HG03135 (cell line): ENCODE measurements at regions not wholly inside any gene's neighbourhood (a gene's known extent, or its start where the extent isn't known, plus 50 kb on each side); places are given as distances from the start of the nearest gene placed in this dataset.

Experiments used
- ATAC-seq: cut with Tn5 transposase; IDR thresholded peaks from one replicate; pipeline ENCODE4 v1.9.1; 2021; ENCODE audit warnings: mild to moderate bottlenecking, moderate library complexity; ENCODE audit not compliant: unreplicated experiment

DNA sequence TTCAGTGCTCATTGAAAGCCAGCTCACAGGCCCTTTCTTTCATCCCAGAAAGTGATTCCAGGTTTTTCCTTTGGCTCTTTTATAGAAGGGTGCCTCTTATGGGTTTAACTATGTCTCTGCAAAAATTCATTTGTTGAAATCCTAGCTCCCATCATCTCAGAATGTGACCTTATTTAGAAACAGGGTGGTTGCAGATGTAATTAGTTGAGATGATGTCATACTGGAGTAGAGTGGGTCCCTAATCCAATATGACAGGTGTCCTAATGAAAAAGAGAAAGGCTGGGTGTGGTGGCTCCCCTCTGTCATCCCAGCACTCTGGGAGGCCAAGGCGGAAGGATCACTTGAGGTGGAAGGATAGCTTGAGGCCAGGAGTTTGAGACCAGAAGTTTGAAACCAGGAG, 64.2 kb upstream of the FAM20A start:
- ATAC-seq, result no peak

DNA sequence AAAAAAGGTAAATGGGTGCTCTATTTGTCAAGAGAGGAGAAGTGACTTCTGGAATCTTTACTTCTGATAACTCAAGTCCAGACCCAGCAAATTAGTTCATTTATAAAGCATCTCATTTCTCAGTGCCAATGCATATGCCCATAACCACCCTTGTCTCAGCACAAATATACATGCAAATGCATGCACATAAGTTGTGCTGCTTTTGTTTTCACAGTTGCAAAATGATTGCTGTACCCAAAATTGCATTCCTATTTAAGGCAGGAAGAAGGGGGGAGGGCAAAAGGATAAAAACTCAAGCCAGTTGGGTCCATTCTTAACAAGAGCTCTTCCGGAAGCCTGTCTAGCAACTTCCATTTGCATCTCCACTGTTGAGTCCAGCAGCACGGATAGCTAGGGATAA, 61.3 kb upstream of the FAM20A start:
- no peak for ATAC-seq

DNA sequence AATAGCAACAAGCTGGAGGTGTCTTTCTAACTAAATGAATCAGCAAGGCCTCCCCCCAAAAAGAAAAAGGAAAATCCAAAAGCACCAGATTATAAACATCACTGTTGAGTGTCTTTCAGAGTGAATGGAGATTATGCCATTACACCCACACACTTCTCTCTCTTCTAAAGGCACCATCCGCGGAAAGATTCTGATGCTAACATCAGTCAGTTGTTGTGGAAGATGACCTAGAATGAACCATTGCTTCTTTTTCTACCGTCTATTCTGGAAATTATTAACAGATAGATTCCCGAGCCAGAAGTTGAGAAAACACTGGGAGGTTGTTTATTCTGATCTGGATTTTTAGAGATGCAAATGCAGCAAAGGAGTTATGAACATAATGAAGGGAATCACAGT, 60.9 kb upstream of the FAM20A start:
- ATAC-seq, result no peak

DNA sequence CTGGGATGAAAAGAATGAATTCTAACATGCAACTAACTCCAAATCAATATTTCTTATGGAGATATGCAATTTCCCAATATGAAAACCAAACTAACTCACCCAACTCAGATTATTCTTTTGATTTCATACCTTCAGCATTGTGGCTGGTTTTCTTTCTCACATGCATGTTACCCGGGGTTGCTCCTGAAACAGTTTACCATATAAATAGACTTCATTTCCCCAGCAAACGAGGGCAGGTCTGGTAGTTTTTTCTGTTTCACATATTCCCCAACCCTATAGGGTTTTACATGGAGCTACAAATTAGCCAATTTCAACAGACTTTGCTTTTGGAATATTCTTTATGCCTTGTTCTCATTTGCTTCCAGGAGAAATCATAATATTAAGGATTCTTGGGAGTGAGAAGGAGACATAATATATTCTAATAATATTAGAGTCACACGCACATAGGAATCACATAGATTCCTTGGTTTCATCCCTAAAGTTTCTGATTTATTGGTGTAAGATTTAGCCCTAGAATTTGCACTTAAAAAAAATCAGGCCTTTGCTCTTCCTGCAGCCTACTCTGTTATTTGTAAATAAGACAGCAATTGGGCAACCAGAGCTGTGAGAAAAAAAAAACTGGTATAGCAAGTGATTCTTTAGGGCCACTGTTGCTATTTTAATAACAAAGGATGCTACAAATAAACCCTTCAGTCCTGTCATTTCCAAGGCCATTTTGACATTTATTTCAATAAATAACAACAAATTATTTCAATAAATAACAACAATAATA, 60.3 kb upstream of the FAM20A start:
- no peak for ATAC-seq

DNA sequence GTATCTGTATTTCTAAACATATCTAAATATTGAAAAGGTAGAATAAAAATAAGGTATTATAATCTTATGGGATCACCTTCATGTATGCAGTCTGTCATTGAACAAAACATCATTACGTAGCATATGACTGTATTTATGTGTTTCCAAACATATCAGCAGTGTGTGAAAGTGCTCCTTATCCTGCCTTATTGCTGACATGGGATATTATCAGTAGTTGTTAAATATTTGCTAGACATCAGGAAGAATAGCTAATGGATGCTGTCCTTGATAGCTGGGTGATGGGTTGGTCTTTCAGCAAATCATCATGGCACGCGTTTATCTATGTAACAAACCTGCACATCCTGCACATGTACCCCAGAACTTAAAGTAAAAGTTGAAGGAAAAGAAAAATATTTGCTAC, 59.1 kb upstream of the FAM20A start:
- no peak for ATAC-seq

DNA sequence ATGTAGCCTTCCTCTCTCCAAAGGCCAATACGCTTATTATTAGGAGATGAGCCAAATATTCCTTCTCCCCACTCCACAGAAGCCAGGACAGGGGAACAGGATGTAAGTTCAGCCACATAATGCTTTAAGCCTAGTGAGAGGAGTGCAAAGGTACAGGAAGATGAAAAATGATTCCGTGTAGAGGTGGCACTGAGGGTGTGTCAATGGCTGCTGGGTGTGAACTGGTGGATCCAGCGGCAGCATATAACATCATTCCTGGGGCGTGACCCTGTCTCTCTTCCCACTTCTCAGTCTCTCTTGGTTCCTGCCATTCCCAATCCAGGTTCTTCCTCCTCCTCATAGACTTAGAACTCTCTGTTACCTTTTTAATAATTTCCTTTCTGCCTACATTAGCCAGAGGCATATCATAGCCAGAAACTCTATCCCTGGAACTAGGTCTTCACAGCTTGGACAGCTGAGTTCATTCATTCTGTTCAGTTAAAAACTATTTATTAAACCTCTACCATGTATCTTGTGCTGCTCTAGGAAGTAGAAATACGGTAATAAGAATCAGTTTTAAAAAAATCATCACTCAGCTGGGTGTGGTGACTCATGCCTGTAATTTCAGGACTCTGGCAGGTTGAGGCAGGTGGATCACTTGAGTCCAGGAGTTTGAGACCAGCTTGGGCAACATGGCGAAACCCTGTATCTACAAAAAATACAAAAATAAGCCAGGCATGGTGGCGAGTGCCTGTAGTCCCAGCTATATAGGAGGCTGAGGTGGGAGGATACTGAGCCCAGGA, 58.0 kb upstream of the FAM20A start:
- ATAC-seq, result no peak

DNA sequence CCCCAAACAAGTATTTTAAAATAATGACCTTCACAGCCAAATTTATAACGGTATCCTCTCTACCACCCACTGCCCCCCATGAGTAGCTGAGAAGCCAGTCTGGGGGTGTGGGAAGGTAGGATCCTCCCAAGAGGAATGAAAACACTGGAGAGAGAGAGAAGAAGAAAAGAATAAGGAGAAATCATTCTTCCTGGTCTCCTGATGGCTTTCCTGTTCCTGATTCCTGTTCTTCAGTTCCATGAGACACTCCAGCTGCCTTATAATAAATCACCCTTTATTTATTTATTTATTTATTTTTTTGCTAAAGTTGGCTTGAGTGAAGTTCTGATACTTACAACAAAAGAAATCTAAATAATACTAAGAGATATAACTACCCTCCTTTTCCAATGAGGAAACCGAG, 56.4 kb upstream of the FAM20A start:
- no peak for ATAC-seq

DNA sequence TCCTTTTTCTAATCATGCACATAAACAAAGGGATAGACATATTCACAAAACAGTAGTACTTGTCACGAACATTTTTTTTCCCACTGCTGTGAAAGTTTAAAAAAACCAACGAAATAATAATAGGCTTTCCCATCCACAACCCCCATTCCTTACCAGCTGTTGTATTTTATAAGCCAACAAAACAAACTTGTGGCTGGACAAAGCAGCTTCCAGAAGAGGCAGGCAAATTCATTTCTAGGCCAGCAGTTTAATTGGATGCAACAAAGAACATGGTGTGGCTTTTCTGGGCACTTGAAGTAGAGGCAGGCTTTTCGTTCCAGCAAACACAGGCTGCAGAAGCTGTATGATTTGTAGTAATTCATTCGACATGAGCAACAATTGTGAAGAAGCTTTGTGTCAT, 56.0 kb upstream of the FAM20A start:
- ATAC-seq, result no peak

DNA sequence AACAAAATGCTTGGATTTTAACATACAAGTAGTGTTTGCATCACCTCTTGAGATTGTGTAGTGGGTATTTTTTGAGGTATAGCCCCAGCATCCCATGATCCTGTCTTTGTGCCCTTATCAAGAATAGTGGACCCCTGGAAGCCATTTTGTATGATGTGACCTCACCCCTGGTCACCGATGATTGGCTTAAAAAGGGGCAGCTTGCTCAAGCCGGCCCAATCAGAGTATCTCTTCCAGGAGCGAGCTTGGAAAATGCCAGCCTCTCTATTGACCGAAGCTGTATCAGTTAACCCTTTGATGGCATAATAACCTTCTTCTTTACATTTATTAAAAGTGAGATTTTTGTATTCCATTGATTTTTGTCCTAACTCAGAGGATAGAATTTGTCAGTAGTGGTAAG, 55.5 kb upstream of the FAM20A start:
- no peak for ATAC-seq
